ENCODE measurements at regions not wholly inside any gene's neighbourhood (a gene's known extent, or its start where the extent isn't known, plus 50 kb on each side); places are given as distances from the start of the nearest gene placed in this dataset.

DNA sequence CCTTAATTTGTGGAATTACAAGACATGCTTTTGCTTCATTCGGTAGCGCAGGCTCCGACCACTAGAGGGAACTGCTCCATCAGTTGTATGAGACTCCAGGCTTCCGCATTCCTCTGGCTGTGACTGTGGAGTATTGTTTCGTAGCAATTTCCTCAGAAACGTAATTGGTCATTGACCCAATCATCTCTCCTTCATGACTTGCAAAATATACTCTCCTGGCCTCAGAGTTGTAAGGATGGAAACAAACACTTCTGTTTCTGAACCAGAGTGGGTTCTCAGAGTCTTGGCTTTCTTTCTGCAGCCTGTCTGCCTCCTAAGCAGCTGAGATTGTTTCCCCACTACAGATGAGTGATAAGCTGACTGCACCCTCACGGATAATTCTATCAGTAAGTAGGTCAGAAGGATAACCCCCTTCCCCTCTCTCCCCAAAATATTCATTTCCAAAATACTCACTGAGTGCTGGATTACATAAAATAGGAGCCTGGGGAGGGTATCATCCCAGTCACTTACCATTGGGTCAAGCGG is 146.8 kb upstream of the ZC3H12C start:
- no peak overlapping the region for H3K27ac ChIP-seq
- TF ChIP-seq CTCF (conservative IDR thresholded peaks at IDR 0.05) (peak; percentile 96), ZFX (IDR thresholded peaks at IDR 0.05) (no peak)

GRCh38 chr11:109954534-109954933 is 138.7 kb upstream of the ZC3H12C start:
- no peak overlapping the region for H3K27ac ChIP-seq
- no peak for TF ChIP-seq ZFX (IDR thresholded peaks at IDR 0.05)
- no peak for TF ChIP-seq CTCF (conservative IDR thresholded peaks at IDR 0.05)

DNA sequence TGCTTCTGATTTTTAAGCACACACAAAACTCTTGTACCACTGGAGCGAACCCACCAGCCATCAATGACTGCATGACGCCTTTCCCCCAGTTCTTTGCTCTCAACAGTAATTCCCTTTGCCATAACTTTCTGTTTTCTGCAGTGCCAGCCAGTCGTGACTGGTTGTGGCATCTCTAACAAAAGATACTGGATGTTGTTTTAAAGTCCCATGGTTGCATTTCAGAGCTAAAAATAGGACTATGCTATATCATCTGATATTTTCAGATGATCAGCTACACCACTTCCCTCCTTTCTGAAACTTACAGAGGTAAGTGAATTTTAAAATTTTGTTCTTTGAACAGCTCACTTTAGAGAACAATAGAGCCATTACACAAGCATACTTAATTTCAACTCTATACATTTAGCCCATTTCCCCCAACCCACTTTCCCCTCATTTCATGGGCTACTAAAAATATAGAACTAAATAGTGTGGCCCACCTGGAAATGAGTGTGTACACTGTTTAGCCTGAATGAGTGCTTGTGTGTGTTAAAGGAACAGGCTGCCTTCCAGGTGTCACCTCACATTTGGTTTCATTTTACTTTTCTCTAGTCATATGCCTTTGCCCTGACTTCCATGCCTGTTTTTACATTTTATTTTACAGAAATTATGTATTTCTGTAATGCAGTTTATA is 136.9 kb upstream of the ZC3H12C start:
- no peak for TF ChIP-seq CTCF (conservative IDR thresholded peaks at IDR 0.05)
- TF ChIP-seq ZFX (IDR thresholded peaks at IDR 0.05), result no peak
- H3K27ac ChIP-seq, result no peak overlapping the region

- TF ChIP-seq ZFX (IDR thresholded peaks at IDR 0.05) (no peak), CTCF (conservative IDR thresholded peaks at IDR 0.05) (no peak)
- no peak overlapping the region for H3K27ac ChIP-seq
Measured at GRCh38 chr11:109957000-109957399, 136.2 kb upstream of the ZC3H12C start.

DNA sequence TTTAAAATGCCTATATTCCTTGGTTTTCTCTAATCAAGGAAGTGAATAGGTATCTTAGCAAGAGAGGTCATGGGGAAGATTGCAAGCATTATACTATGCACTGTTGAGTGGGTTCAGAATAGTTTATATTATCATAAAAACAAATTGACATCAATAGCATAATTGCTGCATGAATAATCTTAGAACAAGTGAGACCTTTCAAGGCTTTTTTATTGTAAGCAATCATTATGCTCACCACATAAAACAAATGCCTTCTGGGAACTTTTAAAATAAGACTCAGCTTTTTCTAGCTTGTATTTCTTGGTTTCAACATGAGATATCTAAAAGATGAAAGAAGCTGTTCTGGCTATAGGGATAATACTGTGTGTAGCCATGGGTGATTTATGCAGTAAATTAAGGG is 135.6 kb upstream of the ZC3H12C start:
- TF ChIP-seq CTCF (conservative IDR thresholded peaks at IDR 0.05), result no peak
- TF ChIP-seq ZFX (IDR thresholded peaks at IDR 0.05), result no peak
- H3K27ac ChIP-seq, result no peak overlapping the region

- TF ChIP-seq ZFX (IDR thresholded peaks at IDR 0.05), result no peak
- TF ChIP-seq CTCF (conservative IDR thresholded peaks at IDR 0.05), result no peak
- no peak overlapping the region for H3K27ac ChIP-seq
Measured at GRCh38 chr11:109958131-109958820, 134.9 kb upstream of the ZC3H12C start.

DNA sequence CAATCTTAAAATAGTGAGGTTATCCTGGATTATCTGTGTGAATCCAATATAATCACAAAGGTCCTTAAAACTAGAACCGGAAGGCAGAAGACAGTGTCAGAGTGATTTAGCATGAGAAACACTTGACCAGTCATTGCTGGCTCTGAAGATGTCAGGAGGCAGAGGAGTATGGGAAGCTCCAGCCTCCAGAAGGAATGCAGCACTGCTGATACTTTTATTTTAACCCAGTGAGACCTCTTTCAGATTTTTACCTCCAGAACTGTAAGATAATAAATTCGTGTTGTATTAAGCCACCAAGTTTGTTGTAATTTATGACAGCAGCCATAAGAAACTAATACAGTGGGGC is 134.4 kb upstream of the ZC3H12C start:
- no peak for TF ChIP-seq CTCF (conservative IDR thresholded peaks at IDR 0.05)
- TF ChIP-seq ZFX (IDR thresholded peaks at IDR 0.05), result no peak
- no peak overlapping the region for H3K27ac ChIP-seq

All from C4-2B (cell line).